Lower leg skin (tissue), 4 donors: ENCODE measurements at regions not wholly inside any gene's neighbourhood (a gene's known extent, or its start where the extent isn't known, plus 50 kb on each side); places are given as distances from the start of the nearest gene placed in this dataset.

Experiments used
- DNase-seq, 2 donors: peaks; one replicate each; pipeline ENCODE4 v3.0.0-alpha.2; 2019; ENCODE audit warnings: low spot score in 2 of 2
- H3K4me3 ChIP-seq: fragments of 200-600 bp; sonication (generic); 2 replicates; pipeline ENCODE4 v1.5.1; 2017; ENCODE audit warnings: mild to moderate bottlenecking, low read depth; ENCODE audit not compliant: poor library complexity, severe bottlenecking
- CTCF ChIP-seq, 3 donors: fragments of 450-650 bp; IDR thresholded peaks; one replicate each; pipeline ENCODE4 v1.5.1; 2016; ENCODE audit warnings: antibody characterized with exemption in 3 of 3, mild to moderate bottlenecking in 3 of 3, moderate library complexity in 2 of 3
- POLR2A ChIP-seq, 2 donors: fragments of 450-650 bp; IDR thresholded peaks; one replicate each; pipeline ENCODE4 v1.6.1; 2016 to 2017; ENCODE audit warnings: antibody characterized with exemption in 2 of 2, mild to moderate bottlenecking in 1 of 2, moderate library complexity in 1 of 2
- WGBS, 2 donors: methylation state at CpG; one replicate each; pipeline ENCODE4 v1.1.5; 2018; 5-methylcytosine and 5-hydroxymethylcytosine counted together
- intact Hi-C: fragments of 100-400 bp; cut with DNase I; formaldehyde crosslinking; loops from one replicate; pipeline ENCODE4 v1.15.0; 2023; ENCODE audit warnings: low total_unique reads

- WGBS, 2 donors, result 76 to 78% methylated on average over 5 of the region's 5 CpGs
- no peak overlapping the region for H3K4me3 ChIP-seq
- intact Hi-C loops, result no loop called here
- no peak for TF ChIP-seq POLR2A (IDR thresholded peaks at IDR 0.05)
- TF ChIP-seq CTCF (IDR thresholded peaks at IDR 0.05), result no peak
- DNase-seq, result no peak
Measured at GRCh38 chr9:20253635-20254034, 368.7 kb downstream of the MLLT3 start.

- no peak for TF ChIP-seq POLR2A (IDR thresholded peaks at IDR 0.05)
- TF ChIP-seq CTCF (IDR thresholded peaks at IDR 0.05), result no peak
- no peak for DNase-seq
- WGBS, 2 donors, result 87 to 89% methylated on average over 1 of the region's 1 CpG
Measured at GRCh38 chr9:20252778-20253177, 369.5 kb downstream of the MLLT3 start.

GRCh38 chr9:20250791-20251190 is 371.5 kb downstream of the MLLT3 start:
- no peak for TF ChIP-seq POLR2A (IDR thresholded peaks at IDR 0.05)
- TF ChIP-seq CTCF (IDR thresholded peaks at IDR 0.05), result no peak
- DNase-seq, result no peak
- no peak overlapping the region for H3K4me3 ChIP-seq
- 78 to 92% methylated on average over 6 of the region's 6 CpGs for WGBS, 2 donors
- intact Hi-C loops, result no loop called here

More at GRCh38 chr9:20252778-20253177, 369.5 kb downstream of the MLLT3 start:
- H3K4me3 ChIP-seq, result no peak overlapping the region
- intact Hi-C loops, result no loop called here

GRCh38 chr9:20244271-20244670 is 378.0 kb downstream of the MLLT3 start:
- WGBS, 2 donors, result 61 to 75% methylated on average over 6 of the region's 6 CpGs
- intact Hi-C loops, result no loop called here

GRCh38 chr9:20243841-20244240 is 378.5 kb downstream of the MLLT3 start:
- WGBS, 2 donors, result 57 to 62% methylated on average over 6 of the region's 6 CpGs
- H3K4me3 ChIP-seq, result no peak overlapping the region
- DNase-seq, result no peak
- intact Hi-C loops, result no loop called here
- TF ChIP-seq CTCF (IDR thresholded peaks at IDR 0.05), result no peak
- no peak for TF ChIP-seq POLR2A (IDR thresholded peaks at IDR 0.05)

More at GRCh38 chr9:20244271-20244670, 378.0 kb downstream of the MLLT3 start:
- no peak for DNase-seq
- TF ChIP-seq CTCF (IDR thresholded peaks at IDR 0.05) (no peak), POLR2A (IDR thresholded peaks at IDR 0.05) (no peak)
- no peak overlapping the region for H3K4me3 ChIP-seq

- no peak for DNase-seq
- TF ChIP-seq POLR2A (IDR thresholded peaks at IDR 0.05) (no peak), CTCF (IDR thresholded peaks at IDR 0.05) (no peak)
- intact Hi-C loops, result no loop called here
- no peak overlapping the region for H3K4me3 ChIP-seq
- WGBS, 2 donors, result 47 to 51% methylated on average over 10 of the region's 10 CpGs
Measured at GRCh38 chr9:20242510-20243189, 379.6 kb downstream of the MLLT3 start.
